Stimulated activated CD4-positive, alpha-beta T cell treated with anti-CD3 and anti-CD28 coated beads, Interleukin-4, amount 100 ng/mL, for 1 hour (primary cell): ENCODE measurements at regions not wholly inside any gene's neighbourhood (a gene's known extent, or its start where the extent isn't known, plus 50 kb on each side); places are given as distances from the start of the nearest gene placed in this dataset.
A peak's percentile ranks its signal among the peaks of the same experiment; 100 is the strongest.

ENCODE experiments used
- DNase-seq: peaks from one replicate; pipeline ENCODE4 v3.0.0-alpha.2; 2020

- DNase-seq, result no peak
These were observed 328.8 kb upstream of the GATB start for GRCh38 chr4:152089584-152089983.

- no peak for DNase-seq
These were observed 326.5 kb upstream of the GATB start for GRCh38 chr4:152087335-152087734.

GRCh38 chr4:152085657-152086056 lies 324.9 kb upstream of the GATB start:
- no peak for DNase-seq

GRCh38 chr4:152083338-152083737 lies 322.5 kb upstream of the GATB start:
- no peak for DNase-seq

- no peak for DNase-seq
These were observed 320.2 kb upstream of the GATB start for GRCh38 chr4:152081024-152081423.

- DNase-seq, result no peak
These were observed 318.9 kb upstream of the GATB start for GRCh38 chr4:152079543-152080293.

GRCh38 chr4:152079079-152079478 lies 318.3 kb upstream of the GATB start:
- no peak for DNase-seq

GRCh38 chr4:152077582-152077981 lies 316.8 kb upstream of the GATB start:
- no peak for DNase-seq

GRCh38 chr4:152075253-152075928 lies 314.6 kb upstream of the GATB start:
- no peak for DNase-seq

- no peak for DNase-seq
These were observed 313.8 kb upstream of the GATB start for GRCh38 chr4:152074573-152074972.

- DNase-seq, result no peak
These were observed 313.3 kb upstream of the GATB start for GRCh38 chr4:152074088-152074437.

GRCh38 chr4:152073351-152074087 lies 312.7 kb upstream of the GATB start:
- no peak for DNase-seq

- no peak for DNase-seq
These were observed 312.1 kb upstream of the GATB start for GRCh38 chr4:152072906-152073305.

GRCh38 chr4:152072001-152072485 lies 311.2 kb upstream of the GATB start:
- no peak for DNase-seq

GRCh38 chr4:152070854-152071253 lies 310.0 kb upstream of the GATB start:
- DNase-seq, result no peak

GRCh38 chr4:152068866-152069265 lies 308.1 kb upstream of the GATB start:
- DNase-seq, result no peak

- DNase-seq, result no peak
These were observed 304.7 kb upstream of the GATB start for GRCh38 chr4:152065545-152065944.

GRCh38 chr4:152064753-152065152 lies 303.9 kb upstream of the GATB start:
- DNase-seq, result no peak

GRCh38 chr4:152064282-152064681 lies 303.5 kb upstream of the GATB start:
- DNase-seq, result no peak

- DNase-seq, result peak; percentile 10
These were observed 302.9 kb upstream of the GATB start for GRCh38 chr4:152063621-152064240.

- no peak for DNase-seq
These were observed 302.3 kb upstream of the GATB start for GRCh38 chr4:152062936-152063620.

- DNase-seq, result no peak
These were observed 293.9 kb upstream of the GATB start for GRCh38 chr4:152054731-152055130.
